Large intestine (tissue), 3 donors: ENCODE measurements at regions not wholly inside any gene's neighbourhood (a gene's known extent, or its start where the extent isn't known, plus 50 kb on each side); places are given as distances from the start of the nearest gene placed in this dataset.

ENCODE experiments used
- DNase-seq, 2 donors: peaks; one replicate each; pipeline versions ENCODE4 v3.0.0 to v3.0.0-alpha.2; 2013
- H3K27ac ChIP-seq: one replicate; pipeline ENCODE4 v1.5.1; 2013; ENCODE audit warnings: low read length
- H3K27me3 ChIP-seq: 2 replicates; pipeline ENCODE4 v1.6.1; 2013; ENCODE audit warnings: low read length; ENCODE audit not compliant: control insufficient read depth, insufficient read depth
- H3K36me3 ChIP-seq: 2 replicates; pipeline ENCODE4 v1.6.1; 2013; ENCODE audit warnings: low read length; ENCODE audit not compliant: control insufficient read depth, insufficient read depth
- H3K4me1 ChIP-seq: one replicate; pipeline ENCODE4 v1.6.1; 2013; ENCODE audit warnings: low read length; ENCODE audit not compliant: control insufficient read depth, insufficient read depth
- H3K4me3 ChIP-seq: one replicate; pipeline ENCODE4 v1.5.1; 2013; ENCODE audit warnings: low read length
- H3K9me3 ChIP-seq: one replicate; pipeline ENCODE4 v1.6.1; 2013; ENCODE audit warnings: mild to moderate bottlenecking, low read depth, low read length, moderate library complexity; ENCODE audit not compliant: control insufficient read depth
- WGBS: methylation state at CpG from one replicate; pipeline ENCODE4 v1.1.5; 2013; ENCODE audit warnings: low lambda C conversion rate; ENCODE audit not compliant: insufficient coverage; 5-methylcytosine and 5-hydroxymethylcytosine counted together

GRCh38 chr1:25106352-25106751 is 126.0 kb downstream of the SYF2 start:
- Histone ChIP-seq H3K36me3 (no peaks in the 10 kb centered on the region), H3K9me3 (no peaks in the 10 kb centered on the region), H3K27ac (no peak overlapping the region), H3K4me1 (no peaks in the 10 kb centered on the region), H3K4me3 (no peak overlapping the region), H3K27me3 (no peaks in the 10 kb centered on the region)
- WGBS, result no CpG with 5 or more reads among the region's 5 CpGs
- no peak for DNase-seq

GRCh38 chr1:25105836-25106235 is 126.5 kb downstream of the SYF2 start:
- H3K9me3 ChIP-seq, result no peaks in the 10 kb centered on the region
- no CpG with 5 or more reads among the region's 4 CpGs for WGBS
- no peaks in the 10 kb centered on the region for H3K27me3 ChIP-seq

GRCh38 chr1:25104932-25105561 is 127.3 kb downstream of the SYF2 start:
- H3K27me3 ChIP-seq, result no peaks in the 10 kb centered on the region
- H3K36me3 ChIP-seq, result no peaks in the 10 kb centered on the region
- no CpG with 5 or more reads among the region's 1 CpG for WGBS
- H3K9me3 ChIP-seq, result no peaks in the 10 kb centered on the region
- H3K4me1 ChIP-seq, result no peaks in the 10 kb centered on the region
- no peak overlapping the region for H3K27ac ChIP-seq
- H3K4me3 ChIP-seq, result no peak overlapping the region
- DNase-seq, result no peak

More at GRCh38 chr1:25105836-25106235, 126.5 kb downstream of the SYF2 start:
- Histone ChIP-seq H3K27ac (no peak overlapping the region), H3K4me1 (no peaks in the 10 kb centered on the region), H3K4me3 (no peak overlapping the region), H3K36me3 (no peaks in the 10 kb centered on the region)
- DNase-seq, result no peak

- H3K27ac ChIP-seq, result no peak overlapping the region
- no peak for DNase-seq
- H3K9me3 ChIP-seq, result no peaks in the 10 kb centered on the region
- no peaks in the 10 kb centered on the region for H3K36me3 ChIP-seq
- no peaks in the 10 kb centered on the region for H3K4me1 ChIP-seq
- no peak overlapping the region for H3K4me3 ChIP-seq
- H3K27me3 ChIP-seq, result no peaks in the 10 kb centered on the region
- no CpG with 5 or more reads among the region's 10 CpGs for WGBS
These were observed 129.0 kb downstream of the SYF2 start for GRCh38 chr1:25103164-25103795.

- Histone ChIP-seq H3K9me3 (peaks cover 2% of the 10 kb centered on the region), H3K27ac (no peak overlapping the region), H3K4me3 (no peak overlapping the region), H3K36me3 (no peaks in the 10 kb centered on the region), H3K27me3 (no peaks in the 10 kb centered on the region), H3K4me1 (no peaks in the 10 kb centered on the region)
- whole genome bisulfite sequencing, result 100% methylated on average over 2 of the region's 9 CpGs
- DNase-seq, result no peak
These were observed 132.0 kb downstream of the SYF2 start for GRCh38 chr1:25100151-25100833.

- DNase-seq, result peak in 1 of 2 donors; percentile 22
- Histone ChIP-seq H3K9me3 (peaks cover 2% of the 10 kb centered on the region), H3K27me3 (no peaks in the 10 kb centered on the region), H3K36me3 (no peaks in the 10 kb centered on the region), H3K27ac (no peak overlapping the region), H3K4me3 (no peak overlapping the region), H3K4me1 (no peaks in the 10 kb centered on the region)
- no CpG with 5 or more reads among the region's 11 CpGs for WGBS
These were observed 132.9 kb downstream of the SYF2 start for GRCh38 chr1:25099343-25099951.

GRCh38 chr1:25098717-25099116 is 133.6 kb downstream of the SYF2 start:
- WGBS, result no CpG with 5 or more reads among the region's 4 CpGs
- Histone ChIP-seq H3K4me1 (no peaks in the 10 kb centered on the region), H3K27me3 (no peaks in the 10 kb centered on the region), H3K36me3 (no peaks in the 10 kb centered on the region), H3K4me3 (no peak overlapping the region), H3K27ac (no peak overlapping the region), H3K9me3 (peaks cover 2% of the 10 kb centered on the region)
- DNase-seq, result no peak

GRCh38 chr1:25096307-25097150 is 135.8 kb downstream of the SYF2 start:
- Histone ChIP-seq H3K4me1 (no peaks in the 10 kb centered on the region), H3K27me3 (no peaks in the 10 kb centered on the region), H3K27ac (no peak overlapping the region), H3K36me3 (no peaks in the 10 kb centered on the region), H3K4me3 (no peak overlapping the region), H3K9me3 (peaks cover 2% of the 10 kb centered on the region)
- no peak for DNase-seq
- no CpG with 5 or more reads among the region's 8 CpGs for WGBS

GRCh38 chr1:25095635-25096200 is 136.6 kb downstream of the SYF2 start:
- no peaks in the 10 kb centered on the region for H3K27me3 ChIP-seq
- peaks cover 2% of the 10 kb centered on the region for H3K9me3 ChIP-seq
- no peak for DNase-seq
- no peaks in the 10 kb centered on the region for H3K4me1 ChIP-seq
- no peak overlapping the region for H3K4me3 ChIP-seq
- WGBS, result 60% methylated on average over 1 of the region's 5 CpGs
- no peaks in the 10 kb centered on the region for H3K36me3 ChIP-seq
- H3K27ac ChIP-seq, result no peak overlapping the region
